ENCODE measurements at regions not wholly inside any gene's neighbourhood (a gene's known extent, or its start where the extent isn't known, plus 50 kb on each side); places are given as distances from the start of the nearest gene placed in this dataset.
A peak's percentile ranks its signal among the peaks of the same experiment; 100 is the strongest.
"Not testable (repeated sequence)": the region's sequence is repeated elsewhere in the genome, so short reads cannot be mapped to it uniquely, and the experiment has no call there.

- no peak for DNase-seq (ENCODE audit: low read depth in 2 of 2)
Observed at GRCh38 chr16:59013930-59014329, 279.8 kb upstream of the GOT2 start.

GRCh38 chr16:58999762-59000161, 265.6 kb upstream of the GOT2 start:
- peak in 1 of 2 donors; percentile 0 for DNase-seq (ENCODE audit: low read depth in 2 of 2)

- not testable (repeated sequence) for DNase-seq (ENCODE audit: low read depth in 2 of 2)
Observed at GRCh38 chr16:58992755-58993154, 258.6 kb upstream of the GOT2 start.

- DNase-seq (ENCODE audit: low read depth in 2 of 2): not testable (repeated sequence)
Observed at GRCh38 chr16:58983181-58983965, 249.3 kb upstream of the GOT2 start.

- DNase-seq (ENCODE audit: low read depth in 2 of 2): no peak
Observed at GRCh38 chr16:58970775-58971174, 236.7 kb upstream of the GOT2 start.

GRCh38 chr16:58963479-58963878, 229.4 kb upstream of the GOT2 start:
- DNase-seq (ENCODE audit: low read depth in 2 of 2): no peak

- DNase-seq (ENCODE audit: low read depth in 2 of 2): no peak
Observed at GRCh38 chr16:58962811-58963210, 228.7 kb upstream of the GOT2 start.

GRCh38 chr16:58960484-58960883, 226.4 kb upstream of the GOT2 start:
- DNase-seq (ENCODE audit: low read depth in 2 of 2): no peak

- DNase-seq (ENCODE audit: low read depth in 2 of 2): no peak
Observed at GRCh38 chr16:58960034-58960433, 225.9 kb upstream of the GOT2 start.

- no peak for DNase-seq (ENCODE audit: low read depth in 2 of 2)
Observed at GRCh38 chr16:58958749-58959148, 224.6 kb upstream of the GOT2 start.

GRCh38 chr16:58948244-58948643, 214.1 kb upstream of the GOT2 start:
- no peak for DNase-seq (ENCODE audit: low read depth in 2 of 2)

- DNase-seq (ENCODE audit: low read depth in 2 of 2): no peak
Observed at GRCh38 chr16:58940609-58941008, 206.5 kb upstream of the GOT2 start.

- no peak for DNase-seq (ENCODE audit: low read depth in 2 of 2)
Observed at GRCh38 chr16:58938811-58939210, 204.7 kb upstream of the GOT2 start.

- no peak for DNase-seq (ENCODE audit: low read depth in 2 of 2)
Observed at GRCh38 chr16:58937661-58938060, 203.5 kb upstream of the GOT2 start.

GRCh38 chr16:58933186-58933585, 199.1 kb upstream of the GOT2 start:
- DNase-seq (ENCODE audit: low read depth in 2 of 2): no peak

GRCh38 chr16:58931436-58931835, 197.3 kb upstream of the GOT2 start:
- DNase-seq (ENCODE audit: low read depth in 2 of 2): no peak

GRCh38 chr16:58923094-58923493, 189.0 kb upstream of the GOT2 start:
- DNase-seq (ENCODE audit: low read depth in 2 of 2): no peak

- DNase-seq (ENCODE audit: low read depth in 2 of 2): no peak
Observed at GRCh38 chr16:58913456-58913855, 179.3 kb upstream of the GOT2 start.

GRCh38 chr16:58912571-58912970, 178.5 kb upstream of the GOT2 start:
- no peak for DNase-seq (ENCODE audit: low read depth in 2 of 2)

GRCh38 chr16:58906981-58907715, 173.0 kb upstream of the GOT2 start:
- DNase-seq (ENCODE audit: low read depth in 2 of 2): no peak

- no peak for DNase-seq (ENCODE audit: low read depth in 2 of 2)
Observed at GRCh38 chr16:58904291-58904690, 170.2 kb upstream of the GOT2 start.

- no peak for DNase-seq (ENCODE audit: low read depth in 2 of 2)
Observed at GRCh38 chr16:58889516-58889915, 155.4 kb upstream of the GOT2 start.
